Endothelial cell of umbilical vein (primary cell): ENCODE measurements at regions not wholly inside any gene's neighbourhood (a gene's known extent, or its start where the extent isn't known, plus 50 kb on each side); places are given as distances from the start of the nearest gene placed in this dataset.

Experiments
- BruUV-seq: library from RNA; stranded (reverse); fragments of 400-500 nt; replicated peaks from 2 replicates; lab custom pipeline; 2021; lab: Mats Ljungman, UMichigan
- CTCF ChIA-PET: fragments of 300-600, 350-600 bp; sonication (Branson Sonifier 250); formaldehyde crosslinking; loops from one replicate; lab custom pipeline; 2021; ENCODE audit warnings: antibody characterized with exemption, inconsistent platforms; lab: Charles Lee
- POLR2A ChIA-PET: fragments of 300-600, 350-600 bp; sonication (Branson Sonifier 250); formaldehyde crosslinking; loops from one replicate; lab custom pipeline; 2021; ENCODE audit warnings: antibody characterized with exemption, inconsistent platforms; lab: Charles Lee
- DNase-seq: peaks from one replicate; pipeline ENCODE4 v3.0.0-alpha.2; 2011; ENCODE audit warnings: low read depth, low spot score
- FAIRE-seq: peaks from 2 replicates; lab custom pipeline; 2011; peaks lifted over from hg19 to GRCh38; lab: Jason Lieb, UNC
- H2AFZ ChIP-seq: 2 replicates; pipeline ENCODE4 v1.6.0; 2012; ENCODE audit warnings: low read depth, low read length, control low read depth, inconsistent platforms
- H3K27ac ChIP-seq: 2 replicates; pipeline ENCODE4 v1.5.1; 2011; ENCODE audit warnings: low read depth, mild to moderate bottlenecking, control low read depth, low read length, moderate library complexity; ENCODE audit not compliant: insufficient read depth
- H3K27me3 ChIP-seq, 2 experiments: 2 replicates each; pipeline versions ENCODE4 v1.6.0 to v1.6.1; 2011; ENCODE audit warnings: low read length in 2 of 2, mixed read lengths in 1 of 2; ENCODE audit not compliant: control insufficient read depth in 2 of 2, insufficient read depth in 2 of 2
- H3K36me3 ChIP-seq, 2 experiments: 2 replicates in 1 of 2; 3 replicates in 1 of 2; pipeline ENCODE4 v1.5.1; 2011; ENCODE audit warnings: low read length in 2 of 2, mild to moderate bottlenecking in 1 of 2, moderate library complexity in 1 of 2; ENCODE audit not compliant: control insufficient read depth in 2 of 2, insufficient read depth in 2 of 2; ENCODE audit errors: extremely low read depth in 1 of 2
- H3K4me1 ChIP-seq: 3 replicates; pipeline ENCODE4 v1.5.1; 2011; ENCODE audit warnings: mild to moderate bottlenecking, low read length; ENCODE audit not compliant: control insufficient read depth, insufficient read depth; ENCODE audit errors: extremely low read depth
- H3K4me2 ChIP-seq: 2 replicates; pipeline ENCODE4 v1.6.1; 2011; ENCODE audit warnings: low read length, control low read depth, mixed read lengths; ENCODE audit not compliant: insufficient read depth
- H3K4me3 ChIP-seq, 3 experiments: fragments of 200-600 bp in 1 of 3; sonication (generic), shearing (Covaris generic) in 1 of 3; replicated peaks in 1 of 3; 2 replicates each; pipeline ENCODE4 v1.5.1; 2011 to 2016; ENCODE audit warnings: control low read depth in 3 of 3, low read length in 3 of 3, mild to moderate bottlenecking in 2 of 3, inconsistent platforms in 1 of 3, low read depth in 1 of 3, moderate library complexity in 1 of 3; ENCODE audit not compliant: insufficient read depth in 1 of 3
- H3K79me2 ChIP-seq: 2 replicates; pipeline ENCODE4 v1.6.0; 2012; ENCODE audit warnings: low read length, inconsistent platforms; ENCODE audit not compliant: control insufficient read depth, insufficient read depth
- H3K9ac ChIP-seq: replicated peaks from 2 replicates; pipeline ENCODE3; 2011; ENCODE audit warnings: low read length, control low read depth; ENCODE audit not compliant: insufficient read depth; ENCODE audit errors: extremely low read depth
- H3K9me1 ChIP-seq: replicated peaks from 3 replicates; pipeline ENCODE4 v1.6.0; 2011; ENCODE audit warnings: mild to moderate bottlenecking, low read length; ENCODE audit not compliant: control insufficient read depth, insufficient read depth; ENCODE audit errors: extremely low read depth
- H3K9me3 ChIP-seq: replicated peaks from 2 replicates; pipeline ENCODE4 v1.5.1; 2012; ENCODE audit warnings: low read length, inconsistent platforms; ENCODE audit not compliant: control insufficient read depth, insufficient read depth
- H4K20me1 ChIP-seq: replicated peaks from 2 replicates; pipeline ENCODE3; 2011; ENCODE audit warnings: mild to moderate bottlenecking, low read length; ENCODE audit not compliant: control insufficient read depth, insufficient read depth; ENCODE audit errors: extremely low read depth
- EZH2 ChIP-seq: IDR thresholded peaks from 2 replicates; pipeline ENCODE4 v1.6.1; 2012; ENCODE audit warnings: borderline replicate concordance, low read depth, mild to moderate bottlenecking, moderate library complexity, low read length, inconsistent platforms; ENCODE audit not compliant: severe bottlenecking
- FOS ChIP-seq: IDR thresholded peaks from 2 replicates; pipeline ENCODE4 v1.6.1; 2011; ENCODE audit warnings: mild to moderate bottlenecking, low read length, moderate library complexity, borderline replicate concordance; ENCODE audit not compliant: insufficient read depth
- JUN ChIP-seq: IDR thresholded peaks from 2 replicates; pipeline ENCODE4 v1.6.1; 2011; ENCODE audit warnings: borderline replicate concordance, low read depth; ENCODE audit not compliant: insufficient read length, insufficient read depth
- MAX ChIP-seq: IDR thresholded peaks from 2 replicates; pipeline ENCODE4 v1.6.1; 2011; ENCODE audit not compliant: insufficient read depth, insufficient read length
- POLR2A ChIP-seq: IDR thresholded peaks from 2 replicates; pipeline ENCODE4 v1.6.1; 2012; ENCODE audit warnings: low read depth, mild to moderate bottlenecking, control low read depth, low read length
- POLR2AphosphoS5 ChIP-seq: IDR thresholded peaks from 2 replicates; pipeline ENCODE4 v1.6.1; 2012; ENCODE audit warnings: low read depth, mild to moderate bottlenecking, control low read depth, low read length, moderate library complexity; ENCODE audit not compliant: insufficient read depth
- dilution Hi-C: fragments of 300-500 bp; cut with MboI; formaldehyde crosslinking; loops from one replicate; pipeline ENCODE4 v1.15.0; 2019; ENCODE audit warnings: low sequenced_read_pairs; ENCODE audit not compliant: extremely low pct_ligation_motif_present
- intact Hi-C: fragments of 100-400 bp; cut with micrococcal nuclease; formaldehyde crosslinking; loops from one replicate; pipeline ENCODE4 v1.10.0; 2022
- TF ChIP-seq, protein P1 (sequence below), 2 donors: IDR thresholded peaks; 1 replicate in 1 of 2; 2 replicates in 1 of 2; pipeline ENCODE4 v1.5.1; 2011; ENCODE audit warnings: low read length in 2 of 2, mild to moderate bottlenecking in 2 of 2, moderate library complexity in 2 of 2, control low read depth in 1 of 2, inconsistent platforms in 1 of 2, low read depth in 1 of 2; ENCODE audit not compliant: insufficient read depth in 1 of 2; ENCODE audit errors: extremely low read depth in 1 of 2

- Histone ChIP-seq H3K79me2 (no peaks in the 10 kb centered on the region), H4K20me1 (no peaks in the 10 kb centered on the region), H3K27ac (no peak overlapping the region), H3K9me3 (no peaks in the 10 kb centered on the region), H3K27me3 (no peaks in the 10 kb centered on the region), H3K9me1 (no peaks in the 10 kb centered on the region), H3K9ac (no peak overlapping the region), H2AFZ (no peak overlapping the region), H3K4me1 (no peaks in the 10 kb centered on the region), H3K4me3 (no peak overlapping the region), H3K36me3 (no peaks in the 10 kb centered on the region), H3K4me2 (no peak overlapping the region)
- BruUV-seq: no TSS peak
- intact Hi-C loops (no loop called here), dilution Hi-C loops (no loop called here)
- TF ChIP-seq FOS (no peak), EZH2 (no peak), POLR2AphosphoS5 (no peak), JUN (no peak), MAX (no peak), POLR2A (no peak)
- TF ChIP-seq, protein P1, sequence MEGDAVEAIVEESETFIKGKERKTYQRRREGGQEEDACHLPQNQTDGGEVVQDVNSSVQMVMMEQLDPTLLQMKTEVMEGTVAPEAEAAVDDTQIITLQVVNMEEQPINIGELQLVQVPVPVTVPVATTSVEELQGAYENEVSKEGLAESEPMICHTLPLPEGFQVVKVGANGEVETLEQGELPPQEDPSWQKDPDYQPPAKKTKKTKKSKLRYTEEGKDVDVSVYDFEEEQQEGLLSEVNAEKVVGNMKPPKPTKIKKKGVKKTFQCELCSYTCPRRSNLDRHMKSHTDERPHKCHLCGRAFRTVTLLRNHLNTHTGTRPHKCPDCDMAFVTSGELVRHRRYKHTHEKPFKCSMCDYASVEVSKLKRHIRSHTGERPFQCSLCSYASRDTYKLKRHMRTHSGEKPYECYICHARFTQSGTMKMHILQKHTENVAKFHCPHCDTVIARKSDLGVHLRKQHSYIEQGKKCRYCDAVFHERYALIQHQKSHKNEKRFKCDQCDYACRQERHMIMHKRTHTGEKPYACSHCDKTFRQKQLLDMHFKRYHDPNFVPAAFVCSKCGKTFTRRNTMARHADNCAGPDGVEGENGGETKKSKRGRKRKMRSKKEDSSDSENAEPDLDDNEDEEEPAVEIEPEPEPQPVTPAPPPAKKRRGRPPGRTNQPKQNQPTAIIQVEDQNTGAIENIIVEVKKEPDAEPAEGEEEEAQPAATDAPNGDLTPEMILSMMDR (IDR thresholded peaks at IDR 0.05; ENCODE audit: extremely low read depth in 1 of 2, insufficient read depth in 1 of 2, low read depth in 1 of 2, low read length in 2 of 2): no peak
- DNase-seq: no peak
- ChIA-PET POLR2A (no interaction called here), CTCF (no interaction called here)
- FAIRE-seq: no peak
Measured at GRCh38 chr16:17945080-17945601, 391.4 kb downstream of the NPIPA8 start.
